Osteoblast (primary cell): ENCODE measurements at regions not wholly inside any gene's neighbourhood (a gene's known extent, or its start where the extent isn't known, plus 50 kb on each side); places are given as distances from the start of the nearest gene placed in this dataset.

Source experiments
- DNase-seq: peaks from one replicate; pipeline ENCODE4 v3.0.0; 2011; ENCODE audit warnings: low spot score, mixed read lengths; ENCODE audit not compliant: insufficient read length; ENCODE audit errors: missing footprints
- H2AFZ ChIP-seq: 2 replicates; pipeline ENCODE4 v1.6.0; 2011; ENCODE audit warnings: mild to moderate bottlenecking, low read length
- H3K27ac ChIP-seq: 2 replicates; pipeline ENCODE4 v1.5.1; 2011; ENCODE audit warnings: mild to moderate bottlenecking, low read depth, low read length, moderate library complexity
- H3K27me3 ChIP-seq: 2 replicates; pipeline ENCODE4 v1.6.0; 2012; ENCODE audit warnings: mild to moderate bottlenecking, control low read depth, inconsistent platforms, low read length, moderate library complexity; ENCODE audit not compliant: insufficient read depth
- H3K36me3 ChIP-seq: 2 replicates; pipeline ENCODE4 v1.5.1; 2011; ENCODE audit warnings: mild to moderate bottlenecking, low read length, control low read depth, moderate library complexity; ENCODE audit not compliant: insufficient read depth
- H3K4me1 ChIP-seq: 2 replicates; pipeline ENCODE4 v1.5.1; 2011; ENCODE audit warnings: mild to moderate bottlenecking, low read length, control low read depth, moderate library complexity; ENCODE audit not compliant: insufficient read depth
- H3K4me2 ChIP-seq: 2 replicates; pipeline ENCODE4 v1.6.0; 2011; ENCODE audit warnings: mild to moderate bottlenecking, low read length; ENCODE audit not compliant: insufficient read depth
- H3K4me3 ChIP-seq: fragments of 200-600 bp; sonication (generic); 3 replicates; pipeline ENCODE4 v1.5.1; 2012; ENCODE audit warnings: mild to moderate bottlenecking, low read length, inconsistent platforms; ENCODE audit not compliant: insufficient read depth
- H3K79me2 ChIP-seq: 2 replicates; pipeline ENCODE4 v1.6.0; 2012; ENCODE audit warnings: mild to moderate bottlenecking, low read length, control low read depth, inconsistent platforms; ENCODE audit not compliant: insufficient read depth
- H3K9me3 ChIP-seq: 2 replicates; pipeline ENCODE4 v1.5.1; 2011; ENCODE audit warnings: low read depth, low read length, control low read depth
- H4K20me1 ChIP-seq: 2 replicates; pipeline ENCODE4 v1.6.0; 2012; ENCODE audit warnings: mild to moderate bottlenecking, low read length, control low read depth; ENCODE audit not compliant: insufficient read depth
- TF ChIP-seq, protein P1 (sequence below): IDR thresholded peaks from 2 replicates; pipeline ENCODE4 v1.5.1; 2011; ENCODE audit warnings: mild to moderate bottlenecking, low read depth, low read length, moderate library complexity; ENCODE audit errors: extremely low read depth

DNA sequence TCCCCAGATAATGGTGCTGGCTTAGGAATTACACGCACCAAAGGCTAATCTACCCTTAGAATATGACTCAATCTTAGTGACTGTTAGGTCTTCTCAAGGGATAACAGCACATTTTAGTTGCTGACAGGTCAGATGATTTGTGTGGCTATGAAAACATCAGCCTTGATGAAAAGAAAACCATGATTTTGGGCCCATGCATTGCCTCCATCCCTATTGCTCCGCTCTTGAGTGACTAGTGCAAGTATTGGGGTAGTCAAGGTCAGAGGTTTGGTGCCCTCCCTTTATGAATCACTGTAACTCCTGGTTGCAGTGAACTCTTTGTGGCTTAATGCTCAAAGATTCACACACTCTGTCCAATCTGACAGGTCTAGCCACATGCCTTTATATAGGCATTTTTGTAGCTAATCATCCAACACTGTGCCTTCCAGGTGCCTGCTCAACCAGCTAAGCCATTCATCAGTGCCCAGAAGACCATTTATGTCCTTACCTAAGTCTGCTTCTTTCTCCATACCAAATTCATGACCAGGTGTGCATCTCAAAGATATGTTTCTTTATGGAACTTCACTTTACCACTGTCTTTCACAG lies 251.6 kb downstream of the KCNJ2 start:
- Histone ChIP-seq H3K4me2 (no peak overlapping the region), H3K27me3 (no peaks in the 10 kb centered on the region), H3K9me3 (no peaks in the 10 kb centered on the region), H3K36me3 (no peaks in the 10 kb centered on the region), H2AFZ (no peak overlapping the region), H4K20me1 (no peaks in the 10 kb centered on the region), H3K4me1 (no peaks in the 10 kb centered on the region), H3K27ac (no peak overlapping the region), H3K79me2 (no peaks in the 10 kb centered on the region), H3K4me3 (no peak overlapping the region)
- TF ChIP-seq, protein P1, sequence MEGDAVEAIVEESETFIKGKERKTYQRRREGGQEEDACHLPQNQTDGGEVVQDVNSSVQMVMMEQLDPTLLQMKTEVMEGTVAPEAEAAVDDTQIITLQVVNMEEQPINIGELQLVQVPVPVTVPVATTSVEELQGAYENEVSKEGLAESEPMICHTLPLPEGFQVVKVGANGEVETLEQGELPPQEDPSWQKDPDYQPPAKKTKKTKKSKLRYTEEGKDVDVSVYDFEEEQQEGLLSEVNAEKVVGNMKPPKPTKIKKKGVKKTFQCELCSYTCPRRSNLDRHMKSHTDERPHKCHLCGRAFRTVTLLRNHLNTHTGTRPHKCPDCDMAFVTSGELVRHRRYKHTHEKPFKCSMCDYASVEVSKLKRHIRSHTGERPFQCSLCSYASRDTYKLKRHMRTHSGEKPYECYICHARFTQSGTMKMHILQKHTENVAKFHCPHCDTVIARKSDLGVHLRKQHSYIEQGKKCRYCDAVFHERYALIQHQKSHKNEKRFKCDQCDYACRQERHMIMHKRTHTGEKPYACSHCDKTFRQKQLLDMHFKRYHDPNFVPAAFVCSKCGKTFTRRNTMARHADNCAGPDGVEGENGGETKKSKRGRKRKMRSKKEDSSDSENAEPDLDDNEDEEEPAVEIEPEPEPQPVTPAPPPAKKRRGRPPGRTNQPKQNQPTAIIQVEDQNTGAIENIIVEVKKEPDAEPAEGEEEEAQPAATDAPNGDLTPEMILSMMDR: no peak
- no peak for DNase-seq

GRCh38 chr17:70422862-70423261 lies 253.5 kb downstream of the KCNJ2 start:
- no peak overlapping the region for H3K4me3 ChIP-seq
- H3K79me2 ChIP-seq: no peaks in the 10 kb centered on the region
- no peak overlapping the region for H2AFZ ChIP-seq
- H3K9me3 ChIP-seq: no peaks in the 10 kb centered on the region
- H3K27me3 ChIP-seq: no peaks in the 10 kb centered on the region
- H3K36me3 ChIP-seq: no peaks in the 10 kb centered on the region
- H3K27ac ChIP-seq: no peak overlapping the region
- H3K4me2 ChIP-seq: no peak overlapping the region
- H3K4me1 ChIP-seq: no peaks in the 10 kb centered on the region
- H4K20me1 ChIP-seq: no peaks in the 10 kb centered on the region
- TF ChIP-seq, protein P1: no peak
- no peak for DNase-seq

- no peak for DNase-seq
- TF ChIP-seq, protein P1: no peak
Measured at GRCh38 chr17:70423562-70423961, 254.2 kb downstream of the KCNJ2 start.

GRCh38 chr17:70426752-70427151 lies 257.4 kb downstream of the KCNJ2 start:
- H3K27ac ChIP-seq: no peak overlapping the region
- H3K4me2 ChIP-seq: no peak overlapping the region
- DNase-seq: no peak
- no peaks in the 10 kb centered on the region for H3K36me3 ChIP-seq
- no peaks in the 10 kb centered on the region for H3K4me1 ChIP-seq
- no peaks in the 10 kb centered on the region for H3K79me2 ChIP-seq
- H3K27me3 ChIP-seq: no peaks in the 10 kb centered on the region
- no peak overlapping the region for H3K4me3 ChIP-seq
- no peaks in the 10 kb centered on the region for H4K20me1 ChIP-seq
- H3K9me3 ChIP-seq: no peaks in the 10 kb centered on the region
- TF ChIP-seq, protein P1: no peak
- H2AFZ ChIP-seq: no peak overlapping the region

More at GRCh38 chr17:70423562-70423961, 254.2 kb downstream of the KCNJ2 start:
- Histone ChIP-seq H3K27me3 (no peaks in the 10 kb centered on the region), H3K27ac (no peak overlapping the region), H3K4me1 (no peaks in the 10 kb centered on the region), H2AFZ (no peak overlapping the region), H3K79me2 (no peaks in the 10 kb centered on the region), H3K4me2 (no peak overlapping the region), H3K9me3 (no peaks in the 10 kb centered on the region), H3K36me3 (no peaks in the 10 kb centered on the region), H4K20me1 (no peaks in the 10 kb centered on the region), H3K4me3 (no peak overlapping the region)
